NB4 (cell line): ENCODE measurements at regions not wholly inside any gene's neighbourhood (a gene's known extent, or its start where the extent isn't known, plus 50 kb on each side); places are given as distances from the start of the nearest gene placed in this dataset.

Source experiments
- MYC ChIP-seq: IDR thresholded peaks from 2 replicates; pipeline ENCODE4 v1.6.1; 2011; ENCODE audit warnings: low read depth, low read length
- POLR2A ChIP-seq: IDR thresholded peaks from 2 replicates; pipeline ENCODE4 v1.6.1; 2011; ENCODE audit warnings: mild to moderate bottlenecking; ENCODE audit not compliant: insufficient read length; ENCODE audit errors: extremely low read depth
- TF ChIP-seq, protein P1 (sequence below): IDR thresholded peaks from one replicate; pipeline ENCODE4 v1.5.1; 2012; ENCODE audit warnings: low read depth, low read length
- TF ChIP-seq, protein P2 (sequence below): IDR thresholded peaks from 2 replicates; pipeline ENCODE4 v1.6.1; 2011; ENCODE audit warnings: low read depth, low read length

DNA sequence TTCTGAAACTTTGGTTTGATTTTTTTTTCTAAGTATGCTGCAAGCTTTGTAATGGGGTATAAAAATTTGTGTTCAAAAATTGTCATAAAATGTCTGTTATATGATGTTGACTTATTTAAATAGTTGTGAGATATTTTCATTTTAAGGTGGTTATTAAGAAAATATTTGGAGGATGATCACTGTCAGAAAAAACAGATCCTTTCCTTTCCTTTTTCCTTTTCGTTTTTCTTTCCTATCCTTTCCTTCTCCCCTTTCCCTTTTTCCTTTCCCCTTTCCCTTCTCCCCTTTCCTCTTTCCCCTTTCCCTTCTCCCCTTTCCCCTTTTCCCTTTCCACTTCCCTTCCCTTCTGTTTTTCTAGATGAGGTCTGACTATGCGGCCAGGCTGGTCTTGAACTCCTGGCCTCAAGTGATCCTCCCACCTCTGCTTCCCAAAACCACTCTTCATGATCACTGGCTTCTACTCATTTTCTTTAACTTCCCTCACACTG is 640.5 kb downstream of the PLCL1 start:
- TF ChIP-seq, protein P1, sequence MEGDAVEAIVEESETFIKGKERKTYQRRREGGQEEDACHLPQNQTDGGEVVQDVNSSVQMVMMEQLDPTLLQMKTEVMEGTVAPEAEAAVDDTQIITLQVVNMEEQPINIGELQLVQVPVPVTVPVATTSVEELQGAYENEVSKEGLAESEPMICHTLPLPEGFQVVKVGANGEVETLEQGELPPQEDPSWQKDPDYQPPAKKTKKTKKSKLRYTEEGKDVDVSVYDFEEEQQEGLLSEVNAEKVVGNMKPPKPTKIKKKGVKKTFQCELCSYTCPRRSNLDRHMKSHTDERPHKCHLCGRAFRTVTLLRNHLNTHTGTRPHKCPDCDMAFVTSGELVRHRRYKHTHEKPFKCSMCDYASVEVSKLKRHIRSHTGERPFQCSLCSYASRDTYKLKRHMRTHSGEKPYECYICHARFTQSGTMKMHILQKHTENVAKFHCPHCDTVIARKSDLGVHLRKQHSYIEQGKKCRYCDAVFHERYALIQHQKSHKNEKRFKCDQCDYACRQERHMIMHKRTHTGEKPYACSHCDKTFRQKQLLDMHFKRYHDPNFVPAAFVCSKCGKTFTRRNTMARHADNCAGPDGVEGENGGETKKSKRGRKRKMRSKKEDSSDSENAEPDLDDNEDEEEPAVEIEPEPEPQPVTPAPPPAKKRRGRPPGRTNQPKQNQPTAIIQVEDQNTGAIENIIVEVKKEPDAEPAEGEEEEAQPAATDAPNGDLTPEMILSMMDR = no peak
- TF ChIP-seq, protein P2, sequence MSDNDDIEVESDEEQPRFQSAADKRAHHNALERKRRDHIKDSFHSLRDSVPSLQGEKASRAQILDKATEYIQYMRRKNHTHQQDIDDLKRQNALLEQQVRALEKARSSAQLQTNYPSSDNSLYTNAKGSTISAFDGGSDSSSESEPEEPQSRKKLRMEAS = no peak
- no peak for TF ChIP-seq POLR2A
- no peak for TF ChIP-seq MYC
